ENCODE measurements at regions not wholly inside any gene's neighbourhood (a gene's known extent, or its start where the extent isn't known, plus 50 kb on each side); places are given as distances from the start of the nearest gene placed in this dataset.

DNA sequence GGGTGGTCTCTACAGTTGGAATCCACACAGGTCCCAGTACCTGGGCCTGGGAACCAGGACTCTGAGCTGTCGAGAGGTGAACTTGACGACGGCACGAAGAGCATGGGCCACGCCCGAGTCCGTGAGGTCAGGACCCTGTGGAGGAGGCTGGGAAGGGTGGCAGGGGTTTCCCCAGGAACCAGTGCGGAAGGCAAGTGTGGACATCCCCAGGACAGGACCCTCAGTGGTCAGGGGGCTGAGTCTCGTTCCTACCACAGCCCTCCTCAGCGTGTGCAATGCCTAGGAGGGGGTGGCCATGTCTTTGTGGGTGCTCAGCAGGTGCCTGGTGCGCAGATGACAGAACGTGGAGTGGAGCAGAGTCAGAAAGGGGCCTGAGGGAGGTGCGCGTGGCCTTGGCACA is 335.6 kb upstream of the SALL3 start:
- no peaks in the 10 kb centered on the region for H3K79me2 ChIP-seq (ENCODE audit: control insufficient read depth, low read length)
- no peaks in the 10 kb centered on the region for H4K20me1 ChIP-seq (ENCODE audit: control insufficient read depth, insufficient read depth, low read depth, low read length)
- peak overlapping the region; percentile 80; the same call in 1 of the 2 replicates for H3K27ac ChIP-seq (ENCODE audit: low read depth, low read length)
- peaks cover 30% of the 10 kb centered on the region for H3K4me1 ChIP-seq (ENCODE audit: control insufficient read depth, low read length)
- H3K9me3 ChIP-seq (ENCODE audit: control insufficient read depth, insufficient read depth, low read length): peaks cover 2% of the 10 kb centered on the region; the same call in 1 of the 2 replicates
- H3K9me2 ChIP-seq (replicated peaks; ENCODE audit: control insufficient read depth, low read length): no peaks in the 10 kb centered on the region
- no peak for TF ChIP-seq EZH2phosphoT487 (IDR thresholded peaks at IDR 0.05; ENCODE audit: borderline replicate concordance, low read length)
- TF ChIP-seq, protein P1, sequence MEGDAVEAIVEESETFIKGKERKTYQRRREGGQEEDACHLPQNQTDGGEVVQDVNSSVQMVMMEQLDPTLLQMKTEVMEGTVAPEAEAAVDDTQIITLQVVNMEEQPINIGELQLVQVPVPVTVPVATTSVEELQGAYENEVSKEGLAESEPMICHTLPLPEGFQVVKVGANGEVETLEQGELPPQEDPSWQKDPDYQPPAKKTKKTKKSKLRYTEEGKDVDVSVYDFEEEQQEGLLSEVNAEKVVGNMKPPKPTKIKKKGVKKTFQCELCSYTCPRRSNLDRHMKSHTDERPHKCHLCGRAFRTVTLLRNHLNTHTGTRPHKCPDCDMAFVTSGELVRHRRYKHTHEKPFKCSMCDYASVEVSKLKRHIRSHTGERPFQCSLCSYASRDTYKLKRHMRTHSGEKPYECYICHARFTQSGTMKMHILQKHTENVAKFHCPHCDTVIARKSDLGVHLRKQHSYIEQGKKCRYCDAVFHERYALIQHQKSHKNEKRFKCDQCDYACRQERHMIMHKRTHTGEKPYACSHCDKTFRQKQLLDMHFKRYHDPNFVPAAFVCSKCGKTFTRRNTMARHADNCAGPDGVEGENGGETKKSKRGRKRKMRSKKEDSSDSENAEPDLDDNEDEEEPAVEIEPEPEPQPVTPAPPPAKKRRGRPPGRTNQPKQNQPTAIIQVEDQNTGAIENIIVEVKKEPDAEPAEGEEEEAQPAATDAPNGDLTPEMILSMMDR (IDR thresholded peaks at IDR 0.05; ENCODE audit: low read depth, low read length, poor library complexity, severe bottlenecking): no peak
- H3K27me3 ChIP-seq (ENCODE audit: control insufficient read depth, low read length): no peaks in the 10 kb centered on the region
- H3K36me3 ChIP-seq (ENCODE audit: control insufficient read depth, low read length): no peaks in the 10 kb centered on the region
- no peak overlapping the region for H3K4me2 ChIP-seq (ENCODE audit: low read length)
- peak overlapping the region; percentile 48; the same call in 1 of the 2 replicates for H3K4me3 ChIP-seq (ENCODE audit: low read length)
- peaks cover 8% of the 10 kb centered on the region for H3F3A ChIP-seq (ENCODE audit: control insufficient read depth, insufficient read depth)

DNA sequence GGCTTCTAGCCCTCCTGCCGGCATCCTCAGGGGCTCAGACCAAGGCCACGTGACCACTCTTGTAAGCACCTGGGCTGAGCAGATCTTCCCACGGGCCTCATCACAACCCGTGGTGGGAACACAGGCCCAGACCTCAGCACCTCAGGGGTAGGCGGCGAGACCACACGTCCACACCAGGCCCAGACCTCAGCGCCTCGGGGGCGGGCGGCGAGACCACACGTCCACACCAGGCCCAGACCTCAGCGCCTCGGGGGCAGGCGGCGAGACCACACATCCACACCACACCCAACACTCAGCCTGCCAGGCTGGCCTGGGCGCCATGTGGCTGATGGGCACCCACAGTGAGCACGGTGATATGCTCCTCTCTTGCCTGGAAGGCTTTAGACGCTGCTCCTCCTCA is 334.4 kb upstream of the SALL3 start:
- H3K4me2 ChIP-seq (ENCODE audit: low read length): no peak overlapping the region
- H3F3A ChIP-seq (ENCODE audit: control insufficient read depth, insufficient read depth): peaks cover 8% of the 10 kb centered on the region

DNA sequence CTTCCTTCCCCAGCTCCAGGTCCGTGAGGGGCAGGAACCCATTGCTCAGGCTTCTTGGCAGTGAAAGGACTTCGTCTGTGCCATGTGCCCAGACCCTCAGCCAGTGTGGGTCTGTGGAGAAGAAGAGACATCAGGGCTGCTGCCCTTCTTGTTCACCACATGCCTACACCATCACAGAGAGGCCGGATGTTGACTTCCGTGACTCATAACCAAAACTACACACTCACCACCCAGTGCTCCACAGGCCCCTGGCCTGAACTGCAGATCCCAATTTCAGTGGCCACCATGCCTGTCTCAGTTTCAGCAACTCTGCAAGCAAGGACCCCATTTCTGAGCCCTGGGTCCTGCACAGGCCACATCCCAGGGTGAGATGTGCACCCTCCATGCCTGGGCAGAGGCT is 332.6 kb upstream of the SALL3 start:
- Histone ChIP-seq H3K79me2 (ENCODE audit: control insufficient read depth, low read length) (no peaks in the 10 kb centered on the region), H3K27me3 (ENCODE audit: control insufficient read depth, low read length) (no peaks in the 10 kb centered on the region), H3K4me1 (ENCODE audit: control insufficient read depth, low read length) (peaks cover 22% of the 10 kb centered on the region), H3K27ac (ENCODE audit: low read depth, low read length) (no peak overlapping the region), H3K36me3 (ENCODE audit: control insufficient read depth, low read length) (no peaks in the 10 kb centered on the region), H3K9me3 (ENCODE audit: control insufficient read depth, insufficient read depth, low read length) (peaks cover 10% of the 10 kb centered on the region; the same call in 1 of the 2 replicates), H3K9me2 (replicated peaks; ENCODE audit: control insufficient read depth, low read length) (no peaks in the 10 kb centered on the region), H4K20me1 (ENCODE audit: control insufficient read depth, insufficient read depth, low read depth, low read length) (no peaks in the 10 kb centered on the region), H3K4me3 (ENCODE audit: low read length) (no peak overlapping the region), H3K4me2 (ENCODE audit: low read length) (no peak overlapping the region), H3F3A (ENCODE audit: control insufficient read depth, insufficient read depth) (peaks cover 8% of the 10 kb centered on the region)
- no peak for TF ChIP-seq EZH2phosphoT487 (IDR thresholded peaks at IDR 0.05; ENCODE audit: borderline replicate concordance, low read length)
- TF ChIP-seq, protein P1 (IDR thresholded peaks at IDR 0.05; ENCODE audit: low read depth, low read length, poor library complexity, severe bottlenecking): no peak

More for the DNA sequence above, 334.4 kb upstream of the SALL3 start:
- TF ChIP-seq, protein P1 (IDR thresholded peaks at IDR 0.05; ENCODE audit: low read depth, low read length, poor library complexity, severe bottlenecking): no peak
- TF ChIP-seq EZH2phosphoT487 (IDR thresholded peaks at IDR 0.05; ENCODE audit: borderline replicate concordance, low read length): no peak
- no peaks in the 10 kb centered on the region for H4K20me1 ChIP-seq (ENCODE audit: control insufficient read depth, insufficient read depth, low read depth, low read length)
- H3K4me3 ChIP-seq (ENCODE audit: low read length): no peak overlapping the region
- peaks cover 2% of the 10 kb centered on the region; the same call in 1 of the 2 replicates for H3K9me3 ChIP-seq (ENCODE audit: control insufficient read depth, insufficient read depth, low read length)
- no peaks in the 10 kb centered on the region for H3K36me3 ChIP-seq (ENCODE audit: control insufficient read depth, low read length)
- H3K27me3 ChIP-seq (ENCODE audit: control insufficient read depth, low read length): no peaks in the 10 kb centered on the region
- H3K27ac ChIP-seq (ENCODE audit: low read depth, low read length): no peak overlapping the region
- H3K79me2 ChIP-seq (ENCODE audit: control insufficient read depth, low read length): no peaks in the 10 kb centered on the region
- H3K4me1 ChIP-seq (ENCODE audit: control insufficient read depth, low read length): peaks cover 30% of the 10 kb centered on the region
- H3K9me2 ChIP-seq (replicated peaks; ENCODE audit: control insufficient read depth, low read length): no peaks in the 10 kb centered on the region
